ENCODE measurements at regions not wholly inside any gene's neighbourhood (a gene's known extent, or its start where the extent isn't known, plus 50 kb on each side); places are given as distances from the start of the nearest gene placed in this dataset.
"Not testable (repeated sequence)": the region's sequence is repeated elsewhere in the genome, so short reads cannot be mapped to it uniquely, and the experiment has no call there.

DNA sequence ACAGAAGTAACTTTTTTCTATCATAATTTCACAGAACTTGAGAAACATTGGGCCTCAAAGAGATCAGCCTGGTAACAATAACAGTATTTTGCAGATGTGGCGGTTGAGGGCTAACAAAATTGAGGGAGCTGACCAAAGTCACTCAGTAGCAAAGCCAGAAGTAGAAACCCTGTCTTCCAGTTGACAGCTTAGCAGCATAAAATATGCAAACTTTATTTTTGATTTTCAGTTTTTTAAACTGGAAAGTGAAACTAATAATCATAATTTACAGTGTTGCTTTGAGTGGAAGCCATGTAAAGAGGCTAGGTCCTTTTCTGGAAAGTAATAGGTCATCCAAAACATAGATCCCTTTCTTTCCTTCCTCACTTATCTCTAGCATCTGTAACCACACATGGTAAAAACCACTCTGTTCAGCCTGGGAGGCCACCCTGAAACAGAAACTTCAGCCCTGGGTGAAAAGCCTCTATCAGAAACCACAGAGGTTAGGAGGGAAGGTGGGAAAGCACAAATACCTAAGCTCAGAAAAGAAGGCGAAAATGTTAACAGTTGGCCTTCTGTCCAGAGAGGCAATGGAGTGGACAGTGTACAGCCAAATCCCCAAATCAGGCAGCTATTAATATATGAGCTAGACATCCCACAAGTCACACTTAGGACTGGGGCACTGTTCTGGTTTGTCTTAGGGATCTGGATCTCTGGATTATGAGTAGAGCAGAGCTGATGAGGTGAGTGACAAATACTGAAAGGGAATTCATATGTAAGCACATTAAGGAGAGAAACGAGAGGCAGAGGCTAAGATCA, 61.1 kb upstream of the ARSJ start:
- Histone ChIP-seq H3K4me1 (no peaks in the 10 kb centered on the region), H3K4me3 (no peak overlapping the region), H3K27ac (no peak overlapping the region), H3K36me3 (no peaks in the 10 kb centered on the region), H3K27me3 (no peaks in the 10 kb centered on the region), H3K9me3 (no peaks in the 10 kb centered on the region)
- TF ChIP-seq POLR2AphosphoS5 (IDR thresholded peaks at IDR 0.05): no peak
- TF ChIP-seq, protein P1, sequence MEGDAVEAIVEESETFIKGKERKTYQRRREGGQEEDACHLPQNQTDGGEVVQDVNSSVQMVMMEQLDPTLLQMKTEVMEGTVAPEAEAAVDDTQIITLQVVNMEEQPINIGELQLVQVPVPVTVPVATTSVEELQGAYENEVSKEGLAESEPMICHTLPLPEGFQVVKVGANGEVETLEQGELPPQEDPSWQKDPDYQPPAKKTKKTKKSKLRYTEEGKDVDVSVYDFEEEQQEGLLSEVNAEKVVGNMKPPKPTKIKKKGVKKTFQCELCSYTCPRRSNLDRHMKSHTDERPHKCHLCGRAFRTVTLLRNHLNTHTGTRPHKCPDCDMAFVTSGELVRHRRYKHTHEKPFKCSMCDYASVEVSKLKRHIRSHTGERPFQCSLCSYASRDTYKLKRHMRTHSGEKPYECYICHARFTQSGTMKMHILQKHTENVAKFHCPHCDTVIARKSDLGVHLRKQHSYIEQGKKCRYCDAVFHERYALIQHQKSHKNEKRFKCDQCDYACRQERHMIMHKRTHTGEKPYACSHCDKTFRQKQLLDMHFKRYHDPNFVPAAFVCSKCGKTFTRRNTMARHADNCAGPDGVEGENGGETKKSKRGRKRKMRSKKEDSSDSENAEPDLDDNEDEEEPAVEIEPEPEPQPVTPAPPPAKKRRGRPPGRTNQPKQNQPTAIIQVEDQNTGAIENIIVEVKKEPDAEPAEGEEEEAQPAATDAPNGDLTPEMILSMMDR (IDR thresholded peaks at IDR 0.05): no peak
- peak in 1 of 4 donors; percentile 1 for TF ChIP-seq EP300 (IDR thresholded peaks at IDR 0.05)
- TF ChIP-seq POLR2A (IDR thresholded peaks at IDR 0.05): no peak
- intact Hi-C loops (cut with DNase I): no loop called here
- DNase-seq: no peak
- 54 to 60% methylated on average over 3 of the region's 3 CpGs for WGBS, 2 donors

DNA sequence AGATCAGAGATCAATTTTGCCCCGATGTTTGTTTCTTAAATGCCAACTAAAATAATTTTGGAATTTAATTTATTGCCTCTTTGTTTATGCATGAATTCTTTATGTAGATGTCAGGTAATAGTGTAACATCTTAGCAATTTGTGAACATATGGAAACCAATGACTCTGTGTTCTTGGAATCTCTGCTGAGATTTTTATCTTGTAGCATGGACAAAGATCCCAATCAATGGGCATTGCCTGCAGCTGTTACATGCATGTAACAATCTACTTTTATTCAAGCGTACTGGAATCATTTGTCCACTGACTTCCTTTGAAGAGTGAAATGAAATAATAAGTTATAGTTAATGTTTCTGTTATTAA, 61.6 kb upstream of the ARSJ start:
- Histone ChIP-seq H3K4me1 (no peaks in the 10 kb centered on the region), H3K4me3 (no peak overlapping the region), H3K27me3 (no peaks in the 10 kb centered on the region), H3K36me3 (no peaks in the 10 kb centered on the region), H3K27ac (no peak overlapping the region), H3K9me3 (no peaks in the 10 kb centered on the region)
- TF ChIP-seq, protein P1 (IDR thresholded peaks at IDR 0.05): no peak
- TF ChIP-seq EP300 (IDR thresholded peaks at IDR 0.05): no peak
- no peak for TF ChIP-seq POLR2AphosphoS5 (IDR thresholded peaks at IDR 0.05)
- no peak for TF ChIP-seq POLR2A (IDR thresholded peaks at IDR 0.05)
- 91 to 97% methylated on average over 2 of the region's 2 CpGs for WGBS, 2 donors
- DNase-seq: no peak
- intact Hi-C loops (cut with DNase I): no loop called here

DNA sequence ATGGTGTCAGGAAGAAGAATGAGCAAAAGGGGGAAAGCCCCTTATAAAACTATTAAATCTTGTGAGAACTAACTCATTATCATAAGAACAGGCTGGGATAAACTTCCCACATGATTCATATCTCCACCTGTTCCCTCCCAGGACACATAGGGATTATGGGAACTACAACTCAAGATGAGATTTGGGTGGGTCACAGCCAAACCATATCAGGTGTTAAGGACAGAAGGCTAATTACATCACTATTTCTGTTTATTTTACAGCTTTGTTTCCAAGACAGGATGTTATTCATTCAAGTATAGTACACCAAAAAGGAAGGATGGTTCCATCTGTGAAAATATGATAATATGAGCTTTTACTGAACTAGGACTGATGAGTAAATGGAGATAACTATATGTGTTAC, 63.7 kb upstream of the ARSJ start:
- TF ChIP-seq POLR2A (IDR thresholded peaks at IDR 0.05) (no peak), POLR2AphosphoS5 (IDR thresholded peaks at IDR 0.05) (no peak), EP300 (IDR thresholded peaks at IDR 0.05) (no peak)
- TF ChIP-seq, protein P1 (IDR thresholded peaks at IDR 0.05): no peak
- intact Hi-C loops (cut with DNase I): no loop called here
- DNase-seq: no peak
- H3K4me3 ChIP-seq: no peak overlapping the region
- H3K27ac ChIP-seq: no peak overlapping the region
- H3K36me3 ChIP-seq: no peaks in the 10 kb centered on the region
- H3K27me3 ChIP-seq: no peaks in the 10 kb centered on the region
- no peaks in the 10 kb centered on the region for H3K4me1 ChIP-seq
- H3K9me3 ChIP-seq: no peaks in the 10 kb centered on the region

DNA sequence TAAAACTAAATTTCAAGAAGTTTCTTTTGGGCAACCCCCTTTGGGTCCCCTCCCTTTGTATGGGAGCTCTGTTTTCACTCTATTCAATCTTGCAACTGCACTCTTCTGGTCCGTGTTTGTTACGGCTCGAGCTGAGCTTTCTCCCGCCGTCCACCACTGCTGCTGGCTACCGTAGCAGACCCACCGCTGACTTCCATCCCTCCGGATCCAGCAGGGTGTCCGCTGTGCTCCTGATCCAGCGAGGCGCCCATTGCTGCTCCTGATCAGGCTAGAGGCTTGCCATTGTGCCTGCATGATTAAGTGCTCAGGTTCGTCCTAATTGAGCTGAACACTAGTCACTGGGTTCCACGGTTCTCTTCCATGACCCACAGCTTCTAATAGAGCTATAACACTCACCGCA, 64.9 kb upstream of the ARSJ start:
- H3K9me3 ChIP-seq; H3K36me3 ChIP-seq; H3K27ac ChIP-seq; H3K27me3 ChIP-seq; H3K4me1 ChIP-seq; DNase-seq; H3K4me3 ChIP-seq; intact Hi-C loops (cut with DNase I): not testable (repeated sequence)
- 95 to 96% methylated on average over 14 of the region's 14 CpGs for WGBS, 2 donors

DNA sequence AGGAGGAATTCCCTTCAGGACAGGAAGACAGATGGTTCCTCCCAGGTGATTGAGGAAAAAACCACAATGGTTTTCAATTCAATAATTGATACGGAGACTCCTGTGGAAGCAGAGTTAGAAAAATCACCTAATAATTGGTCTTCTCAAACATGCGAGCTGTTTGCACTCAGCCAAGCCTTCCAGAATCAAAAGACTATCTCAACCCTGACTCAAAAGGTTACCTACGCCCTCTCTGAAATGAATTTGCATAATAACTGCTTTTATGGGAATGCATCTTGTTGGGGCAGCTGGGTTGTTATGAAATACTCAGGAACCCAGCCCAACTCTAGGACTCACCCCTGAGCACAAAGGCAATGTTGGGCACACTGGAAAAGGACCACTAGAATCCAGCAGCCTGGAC, 66.9 kb upstream of the ARSJ start:
- Histone ChIP-seq H3K27ac (no peak overlapping the region), H3K27me3 (no peaks in the 10 kb centered on the region), H3K4me3 (no peak overlapping the region), H3K4me1 (no peaks in the 10 kb centered on the region), H3K9me3 (no peaks in the 10 kb centered on the region), H3K36me3 (no peaks in the 10 kb centered on the region)
- no peak for TF ChIP-seq EP300 (IDR thresholded peaks at IDR 0.05)
- no peak for TF ChIP-seq POLR2A (IDR thresholded peaks at IDR 0.05)
- no peak for TF ChIP-seq POLR2AphosphoS5 (IDR thresholded peaks at IDR 0.05)
- TF ChIP-seq, protein P1 (IDR thresholded peaks at IDR 0.05): no peak
- WGBS, 2 donors: 88 to 91% methylated on average over 3 of the region's 3 CpGs
- intact Hi-C loops (cut with DNase I): no loop called here
- no peak for DNase-seq

DNA sequence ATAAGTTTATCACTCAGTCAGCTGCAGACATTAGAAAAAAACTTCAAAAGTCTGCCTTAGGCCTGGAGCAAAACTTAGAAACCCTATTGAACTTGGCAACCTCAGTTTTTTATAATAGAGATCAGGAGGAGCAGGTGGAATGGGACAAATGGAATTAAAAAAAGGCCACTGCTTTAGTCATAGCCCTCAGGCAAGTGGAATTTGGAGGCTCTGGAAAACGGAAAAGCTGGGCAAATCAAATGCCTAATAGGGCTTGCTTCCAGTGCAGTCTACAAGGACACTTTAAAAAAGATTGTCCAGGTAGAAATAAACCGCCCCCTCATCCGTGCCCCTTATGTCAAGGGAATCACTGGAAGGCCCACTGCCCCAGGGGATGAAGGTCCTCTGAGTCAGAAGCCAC, 68.7 kb upstream of the ARSJ start:
- DNase-seq; intact Hi-C loops (cut with DNase I); H3K4me1 ChIP-seq; H3K9me3 ChIP-seq; H3K36me3 ChIP-seq; H3K4me3 ChIP-seq; H3K27ac ChIP-seq; H3K27me3 ChIP-seq: not testable (repeated sequence)
- WGBS, 2 donors: 92 to 96% methylated on average over 3 of the region's 3 CpGs

Measured in sigmoid colon (tissue), 6 donors.